ENCODE measurements at regions not wholly inside any gene's neighbourhood (a gene's known extent, or its start where the extent isn't known, plus 50 kb on each side); places are given as distances from the start of the nearest gene placed in this dataset.

DNA sequence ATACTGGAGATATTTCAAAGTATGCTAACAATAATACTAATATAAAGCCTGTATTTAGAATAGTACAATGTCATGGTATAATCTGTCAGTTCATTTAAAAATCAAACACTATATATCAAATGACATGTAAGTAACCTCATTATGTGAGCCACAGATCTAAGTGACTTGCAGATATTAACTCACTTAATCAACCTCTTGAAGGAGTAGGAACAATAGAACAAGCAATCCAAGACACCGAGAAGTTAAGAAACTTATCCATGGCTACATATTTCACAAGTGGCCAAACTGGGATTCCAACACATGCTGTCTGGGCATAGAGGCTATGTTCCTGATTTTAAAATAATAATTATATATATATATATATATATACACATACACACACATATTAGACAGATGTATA, 554.0 kb downstream of the ARAP2 start:
- H3K4me3 ChIP-seq (ENCODE audit: low read depth, low read length): no peak overlapping the region
- TF ChIP-seq, protein P1, sequence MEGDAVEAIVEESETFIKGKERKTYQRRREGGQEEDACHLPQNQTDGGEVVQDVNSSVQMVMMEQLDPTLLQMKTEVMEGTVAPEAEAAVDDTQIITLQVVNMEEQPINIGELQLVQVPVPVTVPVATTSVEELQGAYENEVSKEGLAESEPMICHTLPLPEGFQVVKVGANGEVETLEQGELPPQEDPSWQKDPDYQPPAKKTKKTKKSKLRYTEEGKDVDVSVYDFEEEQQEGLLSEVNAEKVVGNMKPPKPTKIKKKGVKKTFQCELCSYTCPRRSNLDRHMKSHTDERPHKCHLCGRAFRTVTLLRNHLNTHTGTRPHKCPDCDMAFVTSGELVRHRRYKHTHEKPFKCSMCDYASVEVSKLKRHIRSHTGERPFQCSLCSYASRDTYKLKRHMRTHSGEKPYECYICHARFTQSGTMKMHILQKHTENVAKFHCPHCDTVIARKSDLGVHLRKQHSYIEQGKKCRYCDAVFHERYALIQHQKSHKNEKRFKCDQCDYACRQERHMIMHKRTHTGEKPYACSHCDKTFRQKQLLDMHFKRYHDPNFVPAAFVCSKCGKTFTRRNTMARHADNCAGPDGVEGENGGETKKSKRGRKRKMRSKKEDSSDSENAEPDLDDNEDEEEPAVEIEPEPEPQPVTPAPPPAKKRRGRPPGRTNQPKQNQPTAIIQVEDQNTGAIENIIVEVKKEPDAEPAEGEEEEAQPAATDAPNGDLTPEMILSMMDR (IDR thresholded peaks at IDR 0.05; ENCODE audit: borderline replicate concordance, insufficient read depth, low read depth, low read length): no peak

DNA sequence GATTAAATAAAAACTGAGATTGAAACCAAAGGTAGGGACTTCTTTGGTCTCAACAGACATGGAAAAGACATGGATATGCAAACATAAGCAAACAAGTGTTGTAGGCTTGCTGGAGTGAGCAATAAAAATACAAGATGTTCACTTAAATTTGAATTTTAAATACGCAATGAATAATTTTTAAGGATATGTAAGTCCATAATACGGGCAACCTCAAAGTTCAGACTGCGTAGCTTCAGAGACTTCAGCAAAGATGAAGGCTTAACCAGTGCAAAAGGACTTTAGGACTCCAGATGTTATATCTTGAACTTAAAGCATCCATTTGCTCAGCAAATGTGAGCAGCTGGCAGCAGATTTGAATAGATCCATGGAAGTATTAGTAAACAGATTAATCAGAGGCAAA, 549.3 kb downstream of the ARAP2 start:
- H3K4me3 ChIP-seq (ENCODE audit: low read depth, low read length): no peak overlapping the region
- TF ChIP-seq, protein P1 (IDR thresholded peaks at IDR 0.05; ENCODE audit: borderline replicate concordance, insufficient read depth, low read depth, low read length): no peak

DNA sequence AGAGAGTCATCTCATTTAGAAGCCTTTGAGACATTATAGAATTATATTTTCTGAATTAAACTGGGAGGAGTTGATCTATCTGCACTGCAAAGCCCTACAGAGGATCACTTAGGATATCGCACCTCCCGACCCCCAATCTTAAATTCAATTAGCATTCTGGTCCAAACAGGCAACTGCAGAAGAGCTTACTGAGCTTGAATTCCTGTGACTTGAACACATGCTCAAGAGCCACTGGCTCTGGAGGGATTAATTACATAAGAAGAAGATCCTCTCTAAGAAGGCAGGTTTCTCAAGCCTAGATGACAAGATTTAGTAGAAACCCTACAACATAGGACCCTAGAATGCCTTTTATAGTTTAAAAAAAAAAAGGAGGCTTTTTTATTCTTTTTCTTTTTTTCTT, 548.9 kb downstream of the ARAP2 start:
- TF ChIP-seq, protein P1 (IDR thresholded peaks at IDR 0.05; ENCODE audit: borderline replicate concordance, insufficient read depth, low read depth, low read length): no peak

DNA sequence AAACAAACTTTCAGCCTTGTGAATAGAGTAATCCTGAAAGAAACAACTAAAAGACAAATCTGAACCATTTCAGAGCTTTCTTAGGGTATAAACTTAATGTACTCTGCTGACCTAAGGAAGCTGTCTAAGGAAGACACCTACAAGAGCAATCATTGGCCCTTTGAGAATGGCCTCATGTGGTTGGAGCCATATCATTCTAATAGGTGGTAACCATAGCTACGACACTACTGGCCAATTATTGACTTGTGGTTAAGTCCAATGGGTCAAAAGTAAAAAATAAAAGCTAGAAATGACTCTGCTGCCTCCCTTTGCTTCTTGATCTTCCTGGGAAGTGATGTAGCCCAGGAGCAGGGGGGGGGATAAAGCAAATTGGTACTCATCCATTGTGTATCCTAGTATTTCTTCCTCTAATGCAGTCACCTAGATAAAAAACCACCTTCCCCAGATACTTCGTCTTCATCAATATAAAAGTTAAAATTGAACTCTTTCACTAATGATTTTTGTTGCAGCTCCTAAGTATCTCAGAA, 547.0 kb downstream of the ARAP2 start:
- H3K4me3 ChIP-seq (ENCODE audit: low read depth, low read length): no peak overlapping the region
- TF ChIP-seq, protein P1 (IDR thresholded peaks at IDR 0.05; ENCODE audit: borderline replicate concordance, insufficient read depth, low read depth, low read length): no peak

More for the DNA sequence above, 548.9 kb downstream of the ARAP2 start:
- H3K4me3 ChIP-seq (ENCODE audit: low read depth, low read length): no peak overlapping the region

DNA sequence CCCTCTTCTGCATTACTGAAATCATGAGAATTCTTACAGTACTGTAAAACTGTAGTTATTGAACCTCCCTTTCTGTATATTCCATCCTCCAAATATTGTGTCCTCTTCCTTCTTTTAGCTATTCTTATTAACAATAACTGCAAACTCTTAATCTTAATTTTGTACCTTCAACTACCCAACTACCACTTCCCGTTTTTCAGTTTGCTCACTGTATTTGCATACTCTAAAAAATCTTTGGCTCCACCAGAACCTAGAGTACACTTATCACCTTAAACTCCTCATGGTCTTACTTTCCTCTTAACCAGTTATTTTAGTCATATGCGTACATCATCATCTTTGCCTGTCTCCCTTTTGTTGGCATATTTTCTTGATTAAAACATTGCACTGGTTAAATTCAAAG, 543.7 kb downstream of the ARAP2 start:
- no peak overlapping the region for H3K4me3 ChIP-seq (ENCODE audit: low read depth, low read length)
- TF ChIP-seq, protein P1 (IDR thresholded peaks at IDR 0.05; ENCODE audit: borderline replicate concordance, insufficient read depth, low read depth, low read length): no peak

DNA sequence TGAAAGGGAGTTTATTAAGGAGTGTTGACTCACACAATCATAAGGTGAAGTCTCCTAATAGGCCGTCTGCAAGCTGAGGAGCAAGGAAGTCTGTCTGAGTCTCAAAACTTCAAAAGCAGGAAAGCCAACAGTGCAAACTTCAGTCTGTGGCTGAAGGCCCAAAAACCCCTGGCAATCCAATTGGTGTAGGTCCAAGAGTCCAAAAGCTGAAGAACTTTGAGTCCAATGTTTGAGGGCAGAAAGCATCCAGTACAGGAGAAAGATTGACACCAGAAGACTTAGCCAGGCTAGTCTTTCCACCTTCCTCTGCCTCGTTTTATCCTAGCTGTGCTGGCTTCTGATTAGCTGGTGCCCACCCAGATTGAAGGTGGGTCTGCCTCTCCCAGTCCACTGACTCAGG, 535.2 kb downstream of the ARAP2 start:
- H3K4me3 ChIP-seq (ENCODE audit: low read depth, low read length): no peak overlapping the region
- TF ChIP-seq, protein P1 (IDR thresholded peaks at IDR 0.05; ENCODE audit: borderline replicate concordance, insufficient read depth, low read depth, low read length): no peak

DNA sequence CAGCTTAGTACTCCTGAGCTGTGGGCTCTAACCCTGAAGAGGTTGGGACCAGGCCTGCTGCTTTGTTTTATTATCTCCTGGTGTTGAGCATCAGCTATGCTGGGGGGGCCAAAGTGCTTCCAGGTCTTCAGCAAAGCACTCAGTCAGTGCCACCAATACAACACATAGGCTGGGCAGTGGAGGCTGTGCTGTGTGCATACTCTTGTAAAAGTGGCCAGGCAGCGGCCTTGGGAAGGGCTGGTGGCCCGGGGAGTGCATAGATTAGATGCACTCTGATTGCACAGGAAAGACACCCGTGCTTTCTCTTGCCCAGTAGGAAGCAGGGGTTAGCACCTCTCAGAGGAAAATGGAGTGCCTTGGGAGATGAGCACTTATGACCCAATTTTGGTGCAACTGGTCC, 534.0 kb downstream of the ARAP2 start:
- TF ChIP-seq, protein P1 (IDR thresholded peaks at IDR 0.05; ENCODE audit: borderline replicate concordance, insufficient read depth, low read depth, low read length): no peak
- no peak overlapping the region for H3K4me3 ChIP-seq (ENCODE audit: low read depth, low read length)

Data from GM12875 (cell line).